Gastroesophageal sphincter (tissue), 4 donors: ENCODE measurements at regions not wholly inside any gene's neighbourhood (a gene's known extent, or its start where the extent isn't known, plus 50 kb on each side); places are given as distances from the start of the nearest gene placed in this dataset.
A peak's percentile ranks its signal among the peaks of the same experiment; 100 is the strongest.

ENCODE experiments used
- ATAC-seq: fragments of 150-250 bp; one replicate; pipeline ENCODE4 v1.9.1; 2016; ENCODE audit warnings: mild to moderate bottlenecking, moderate library complexity
- H3K27ac ChIP-seq, 4 donors: fragments of 200-600 bp; sonication (generic) in 3 of 4; 1 replicate in 3 of 4; 2 replicates in 1 of 4; pipeline ENCODE4 v1.5.1; 2016 to 2019
- H3K27me3 ChIP-seq: fragments of 200-600 bp; sonication (generic); one replicate; pipeline ENCODE4 v1.5.1; 2019
- H3K36me3 ChIP-seq, 2 donors: fragments of 200-600 bp; sonication (generic); one replicate each; pipeline ENCODE4 v1.5.1; 2019; ENCODE audit warnings: control low read depth in 1 of 2
- H3K4me1 ChIP-seq, 3 donors: fragments of 200-600 bp; sonication (generic); 1 replicate in 2 of 3; 2 replicates in 1 of 3; pipeline ENCODE4 v1.5.1; 2016 to 2019; ENCODE audit warnings: control low read depth in 2 of 3
- H3K4me3 ChIP-seq, 2 donors: fragments of 200-600 bp; sonication (generic); one replicate each; pipeline ENCODE4 v1.5.1; 2019; ENCODE audit warnings: mild to moderate bottlenecking in 1 of 2, moderate library complexity in 1 of 2
- H3K9me3 ChIP-seq, 3 donors: fragments of 200-600 bp; sonication (generic); one replicate each; pipeline ENCODE4 v1.5.1; 2017 to 2019; ENCODE audit warnings: control low read depth in 2 of 3
- EP300 ChIP-seq: sonication (generic); formaldehyde crosslinking; IDR thresholded peaks from one replicate; pipeline ENCODE4 v1.6.1; 2017; ENCODE audit warnings: antibody characterized with exemption, mild to moderate bottlenecking
- POLR2A ChIP-seq, 2 donors: fragments of 450-650 bp; IDR thresholded peaks; one replicate each; pipeline ENCODE4 v1.6.1; 2017; ENCODE audit warnings: antibody characterized with exemption in 2 of 2, mild to moderate bottlenecking in 2 of 2, moderate library complexity in 1 of 2
- POLR2AphosphoS5 ChIP-seq: sonication (generic); formaldehyde crosslinking; IDR thresholded peaks from one replicate; pipeline ENCODE4 v1.6.1; 2017; ENCODE audit warnings: antibody characterized with exemption
- WGBS, 2 donors: methylation state at CpG; one replicate each; pipeline ENCODE4 v1.1.5; 2018; ENCODE audit warnings: low coverage in 1 of 2; 5-methylcytosine and 5-hydroxymethylcytosine counted together
- TF ChIP-seq, protein P1 (sequence below), 4 experiments: fragments of 200-600 bp in 2 of 4; fragments of 450-650 bp in 2 of 4; sonication (generic) in 1 of 4; IDR thresholded peaks; one replicate each; pipeline ENCODE4 v1.5.1; 2017 to 2019; ENCODE audit warnings: antibody characterized with exemption in 4 of 4, mild to moderate bottlenecking in 2 of 4, moderate library complexity in 2 of 4

DNA sequence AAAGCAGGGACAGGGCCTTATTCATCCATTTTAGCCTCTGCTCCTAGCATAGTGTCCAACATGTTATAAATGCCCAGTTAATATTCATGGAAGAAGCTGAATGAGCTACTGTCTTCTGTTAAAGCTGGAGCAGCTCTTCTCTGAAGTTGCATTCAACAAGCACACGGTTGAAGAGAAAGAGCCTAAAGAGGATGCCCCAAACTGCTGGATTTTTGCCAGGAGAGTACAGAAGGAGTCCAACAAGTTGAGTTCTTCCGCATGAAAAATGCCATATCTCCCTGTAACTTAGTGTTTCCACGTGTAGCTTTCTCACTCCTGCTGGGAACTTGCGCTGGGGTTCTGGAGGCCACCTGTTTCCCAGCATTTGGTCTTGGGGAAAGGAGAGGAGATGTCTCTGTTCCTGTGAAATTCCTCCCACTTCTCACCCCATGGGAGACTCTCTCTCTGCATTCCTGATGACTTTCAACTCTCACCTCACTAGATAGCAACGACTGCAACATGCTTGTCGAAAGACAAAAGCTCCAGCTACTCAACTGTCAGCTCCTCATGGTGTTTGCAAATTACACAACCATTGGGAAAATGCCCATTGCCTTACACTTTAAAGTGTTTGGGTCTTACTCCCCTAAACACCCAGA, 122.8 kb downstream of the KIF4B start:
- WGBS, 2 donors = 32 to 60% methylated on average over 1 to 4 of the region's 6 CpGs
- H3K27ac ChIP-seq = no peak overlapping the region
- H3K4me3 ChIP-seq = no peak overlapping the region
- TF ChIP-seq EP300 (no peak), POLR2AphosphoS5 (no peak), POLR2A (IDR thresholded peaks at IDR 0.05) (no peak)
- TF ChIP-seq, protein P1, sequence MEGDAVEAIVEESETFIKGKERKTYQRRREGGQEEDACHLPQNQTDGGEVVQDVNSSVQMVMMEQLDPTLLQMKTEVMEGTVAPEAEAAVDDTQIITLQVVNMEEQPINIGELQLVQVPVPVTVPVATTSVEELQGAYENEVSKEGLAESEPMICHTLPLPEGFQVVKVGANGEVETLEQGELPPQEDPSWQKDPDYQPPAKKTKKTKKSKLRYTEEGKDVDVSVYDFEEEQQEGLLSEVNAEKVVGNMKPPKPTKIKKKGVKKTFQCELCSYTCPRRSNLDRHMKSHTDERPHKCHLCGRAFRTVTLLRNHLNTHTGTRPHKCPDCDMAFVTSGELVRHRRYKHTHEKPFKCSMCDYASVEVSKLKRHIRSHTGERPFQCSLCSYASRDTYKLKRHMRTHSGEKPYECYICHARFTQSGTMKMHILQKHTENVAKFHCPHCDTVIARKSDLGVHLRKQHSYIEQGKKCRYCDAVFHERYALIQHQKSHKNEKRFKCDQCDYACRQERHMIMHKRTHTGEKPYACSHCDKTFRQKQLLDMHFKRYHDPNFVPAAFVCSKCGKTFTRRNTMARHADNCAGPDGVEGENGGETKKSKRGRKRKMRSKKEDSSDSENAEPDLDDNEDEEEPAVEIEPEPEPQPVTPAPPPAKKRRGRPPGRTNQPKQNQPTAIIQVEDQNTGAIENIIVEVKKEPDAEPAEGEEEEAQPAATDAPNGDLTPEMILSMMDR (IDR thresholded peaks at IDR 0.05) = no peak
- H3K36me3 ChIP-seq = no peaks in the 10 kb centered on the region
- no peaks in the 10 kb centered on the region for H3K9me3 ChIP-seq
- H3K27me3 ChIP-seq = no peaks in the 10 kb centered on the region
- no peak for ATAC-seq
- peaks cover 0 to 8% (median 0%) of the 10 kb centered on the region in 3 donors for H3K4me1 ChIP-seq

DNA sequence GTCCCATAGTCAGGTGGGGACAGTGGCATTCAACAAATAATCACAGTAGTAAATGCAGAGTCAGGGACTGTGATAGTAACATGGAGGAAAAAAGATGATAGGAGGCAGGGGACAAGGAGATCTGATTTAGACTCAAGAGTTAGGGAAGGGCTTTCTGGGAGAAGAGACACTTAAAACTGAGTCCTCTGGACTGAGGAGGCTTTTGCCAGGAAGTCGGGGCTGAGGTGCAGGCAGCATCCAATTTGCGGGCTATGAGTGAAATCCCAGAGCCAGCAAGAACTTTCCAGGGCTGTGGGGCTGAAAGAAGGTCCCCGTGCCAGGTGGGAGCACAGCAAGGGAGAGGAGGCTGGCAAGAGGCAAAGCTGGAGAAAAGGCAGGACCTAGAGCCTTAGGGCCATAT, 124.1 kb downstream of the KIF4B start:
- H3K27me3 ChIP-seq = no peaks in the 10 kb centered on the region
- 40 to 57% methylated on average over 2 to 3 of the region's 3 CpGs for WGBS, 2 donors
- H3K9me3 ChIP-seq = no peaks in the 10 kb centered on the region
- H3K4me3 ChIP-seq = no peak overlapping the region
- H3K36me3 ChIP-seq = no peaks in the 10 kb centered on the region
- TF ChIP-seq POLR2AphosphoS5 = no peak
- TF ChIP-seq, protein P1 (IDR thresholded peaks at IDR 0.05) = no peak
- no peak overlapping the region for H3K27ac ChIP-seq
- no peak for ATAC-seq
- peaks cover 0 to 8% (median 0%) of the 10 kb centered on the region in 3 donors for H3K4me1 ChIP-seq

DNA sequence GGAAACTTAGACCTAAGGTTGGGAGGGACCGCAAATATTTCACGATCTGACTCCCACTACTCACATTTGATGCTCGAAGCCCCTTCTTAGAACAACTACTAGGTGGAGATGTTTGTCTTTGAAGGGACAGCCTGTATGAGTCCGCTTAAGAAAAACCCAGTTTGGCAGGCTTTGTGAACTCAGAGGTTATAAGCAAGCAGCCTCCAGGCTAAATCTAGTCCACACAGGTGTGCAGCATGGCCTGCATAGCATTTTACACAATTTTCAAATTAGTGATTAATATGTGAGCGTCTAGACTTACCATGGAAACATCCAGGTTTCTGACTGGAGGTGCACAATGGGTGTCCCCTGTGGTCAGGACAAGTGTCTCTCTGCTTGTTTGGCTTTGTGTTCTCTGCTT, 127.1 kb downstream of the KIF4B start:
- H3K36me3 ChIP-seq = no peaks in the 10 kb centered on the region
- 93 to 96% methylated on average over 5 of the region's 5 CpGs for WGBS, 2 donors
- peaks cover 0 to 8% (median 0%) of the 10 kb centered on the region in 3 donors for H3K4me1 ChIP-seq
- ATAC-seq = no peak
- H3K9me3 ChIP-seq = no peaks in the 10 kb centered on the region
- no peak overlapping the region for H3K4me3 ChIP-seq
- no peak for TF ChIP-seq POLR2A (IDR thresholded peaks at IDR 0.05)
- TF ChIP-seq EP300 = no peak
- no peak for TF ChIP-seq POLR2AphosphoS5
- TF ChIP-seq, protein P1 (IDR thresholded peaks at IDR 0.05) = no peak
- no peak overlapping the region for H3K27ac ChIP-seq
- no peaks in the 10 kb centered on the region for H3K27me3 ChIP-seq

GRCh38 chr5:155144956-155145355, 131.4 kb downstream of the KIF4B start:
- no peak for ATAC-seq
- TF ChIP-seq POLR2AphosphoS5 (no peak), EP300 (no peak)
- TF ChIP-seq, protein P1 (IDR thresholded peaks at IDR 0.05) = no peak
- H3K36me3 ChIP-seq = no peaks in the 10 kb centered on the region
- no peaks in the 10 kb centered on the region for H3K4me1 ChIP-seq
- H3K27ac ChIP-seq = no peak overlapping the region
- no peaks in the 10 kb centered on the region for H3K9me3 ChIP-seq
- H3K4me3 ChIP-seq = no peak overlapping the region
- H3K27me3 ChIP-seq = no peaks in the 10 kb centered on the region

GRCh38 chr5:155147222-155147621, 133.7 kb downstream of the KIF4B start:
- no peaks in the 10 kb centered on the region for H3K36me3 ChIP-seq
- WGBS, 2 donors = 39 to 60% methylated on average over 2 of the region's 2 CpGs
- H3K27me3 ChIP-seq = no peaks in the 10 kb centered on the region
- ATAC-seq = no peak
- no peaks in the 10 kb centered on the region for H3K9me3 ChIP-seq
- TF ChIP-seq POLR2AphosphoS5 = no peak
- TF ChIP-seq EP300 = no peak
- TF ChIP-seq, protein P1 (IDR thresholded peaks at IDR 0.05) = peak in 2 of 4 experiments; percentile 17 to 51
- no peak for TF ChIP-seq POLR2A (IDR thresholded peaks at IDR 0.05)
- no peaks in the 10 kb centered on the region for H3K4me1 ChIP-seq
- H3K27ac ChIP-seq = no peak overlapping the region
- no peak overlapping the region for H3K4me3 ChIP-seq
